Retinal pigment epithelial cell (primary cell): ENCODE measurements at regions not wholly inside any gene's neighbourhood (a gene's known extent, or its start where the extent isn't known, plus 50 kb on each side); places are given as distances from the start of the nearest gene placed in this dataset.

ENCODE experiments used
- DNase-seq: peaks from one replicate; pipeline ENCODE4 v3.0.0-alpha.2; 2010; ENCODE audit warnings: low read depth
- H3K4me3 ChIP-seq: 2 replicates; pipeline ENCODE4 v1.5.1; 2011; ENCODE audit warnings: mild to moderate bottlenecking, low read length, control low read depth, moderate library complexity
- TF ChIP-seq, protein P1 (sequence below): conservative IDR thresholded peaks from 2 replicates; pipeline ENCODE4 v1.5.1; 2011; ENCODE audit warnings: low read depth, low read length, control low read depth, inconsistent platforms

DNA sequence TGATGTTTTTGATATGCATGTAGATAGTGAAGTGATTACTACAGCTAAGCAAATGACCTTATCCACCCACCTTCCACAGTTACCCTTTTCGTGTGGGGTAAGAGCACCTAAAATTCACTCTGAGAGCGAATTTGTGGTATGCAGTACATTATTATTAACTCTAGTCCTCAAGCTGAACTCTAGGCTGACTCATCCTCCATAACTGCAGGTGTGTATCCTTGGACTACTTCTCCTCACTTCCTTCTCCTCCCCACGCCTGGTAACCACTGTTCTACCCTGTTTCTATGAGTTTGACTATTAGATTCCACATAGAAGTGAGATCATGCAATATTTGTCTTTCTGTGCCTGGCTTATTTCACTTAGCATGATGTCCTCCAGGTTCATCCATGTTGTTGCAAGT is 484.6 kb downstream of the GATA3 start:
- DNase-seq: no peak

DNA sequence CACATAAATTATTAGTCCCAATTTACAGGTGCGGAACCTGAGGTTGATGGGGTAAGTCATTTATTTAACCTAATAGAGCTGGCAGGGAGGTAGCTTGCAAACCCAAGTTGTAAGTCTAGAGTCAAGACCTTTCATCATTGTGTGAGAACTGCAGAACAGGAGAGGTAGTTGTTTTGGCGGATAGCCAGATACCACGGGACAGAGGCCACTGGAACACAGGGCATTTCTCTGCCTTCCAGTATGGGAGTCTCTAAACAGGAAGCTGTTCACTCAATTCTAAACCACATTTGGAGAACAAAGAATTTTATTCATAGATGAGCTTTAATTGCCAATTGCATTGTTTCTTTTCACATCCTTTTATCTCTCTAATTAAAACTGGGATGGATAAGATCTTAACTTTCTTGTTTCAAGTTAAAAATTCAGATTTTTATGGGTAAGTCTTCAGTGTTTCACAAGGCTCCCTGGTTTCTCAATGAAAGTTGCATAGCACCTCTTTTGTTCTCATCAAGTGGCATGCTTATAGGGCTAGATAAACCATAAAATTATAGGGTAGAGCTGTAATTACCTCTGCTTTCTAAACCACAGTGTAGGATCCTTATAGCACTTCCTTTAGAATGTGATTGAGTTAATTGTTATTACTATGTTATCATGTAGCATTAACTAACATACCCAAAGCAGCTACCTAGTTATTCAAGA is 489.0 kb downstream of the GATA3 start:
- H3K4me3 ChIP-seq: no peak overlapping the region
- TF ChIP-seq, protein P1, sequence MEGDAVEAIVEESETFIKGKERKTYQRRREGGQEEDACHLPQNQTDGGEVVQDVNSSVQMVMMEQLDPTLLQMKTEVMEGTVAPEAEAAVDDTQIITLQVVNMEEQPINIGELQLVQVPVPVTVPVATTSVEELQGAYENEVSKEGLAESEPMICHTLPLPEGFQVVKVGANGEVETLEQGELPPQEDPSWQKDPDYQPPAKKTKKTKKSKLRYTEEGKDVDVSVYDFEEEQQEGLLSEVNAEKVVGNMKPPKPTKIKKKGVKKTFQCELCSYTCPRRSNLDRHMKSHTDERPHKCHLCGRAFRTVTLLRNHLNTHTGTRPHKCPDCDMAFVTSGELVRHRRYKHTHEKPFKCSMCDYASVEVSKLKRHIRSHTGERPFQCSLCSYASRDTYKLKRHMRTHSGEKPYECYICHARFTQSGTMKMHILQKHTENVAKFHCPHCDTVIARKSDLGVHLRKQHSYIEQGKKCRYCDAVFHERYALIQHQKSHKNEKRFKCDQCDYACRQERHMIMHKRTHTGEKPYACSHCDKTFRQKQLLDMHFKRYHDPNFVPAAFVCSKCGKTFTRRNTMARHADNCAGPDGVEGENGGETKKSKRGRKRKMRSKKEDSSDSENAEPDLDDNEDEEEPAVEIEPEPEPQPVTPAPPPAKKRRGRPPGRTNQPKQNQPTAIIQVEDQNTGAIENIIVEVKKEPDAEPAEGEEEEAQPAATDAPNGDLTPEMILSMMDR: no peak
- no peak for DNase-seq

More for the DNA sequence above, 484.6 kb downstream of the GATA3 start:
- TF ChIP-seq, protein P1: no peak
- H3K4me3 ChIP-seq: no peak overlapping the region

DNA sequence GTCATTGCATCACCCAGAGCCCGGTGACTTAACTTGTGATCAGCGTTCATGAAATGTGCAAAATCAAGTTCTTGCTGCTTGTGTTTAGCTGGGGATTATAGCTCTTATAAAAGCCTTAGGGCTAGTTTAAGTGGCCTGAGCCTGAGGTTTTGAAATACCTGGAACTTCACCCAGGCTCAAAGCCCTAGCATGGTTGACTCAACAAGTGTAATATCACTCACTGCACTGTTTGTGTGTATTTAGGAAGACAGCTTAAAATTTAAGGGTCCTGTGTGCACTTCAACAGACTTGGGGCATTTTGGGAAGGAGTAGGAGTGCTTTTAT is 489.5 kb downstream of the GATA3 start:
- DNase-seq: peak; percentile 24
- no peak overlapping the region for H3K4me3 ChIP-seq
- TF ChIP-seq, protein P1: no peak

DNA sequence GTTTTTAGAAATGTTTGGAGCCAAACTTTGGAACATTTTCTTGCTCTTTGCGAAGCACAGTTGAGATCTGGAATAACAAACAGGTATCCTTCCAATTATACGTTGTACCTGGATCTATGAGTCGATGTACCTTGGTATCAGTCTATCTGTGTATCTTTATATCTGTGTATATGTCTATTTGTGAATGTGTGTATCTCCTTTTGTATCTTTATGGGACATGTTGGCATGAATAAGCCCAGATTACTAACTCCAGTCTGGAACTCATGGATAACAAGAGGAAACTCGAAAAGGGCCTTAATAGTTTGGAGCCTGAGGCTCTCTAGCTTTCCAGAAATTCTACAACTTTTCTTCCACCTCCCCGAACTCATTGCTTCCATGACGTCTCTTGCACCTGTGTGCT is 490.0 kb downstream of the GATA3 start:
- no peak overlapping the region for H3K4me3 ChIP-seq
- no peak for DNase-seq
- TF ChIP-seq, protein P1: no peak

DNA sequence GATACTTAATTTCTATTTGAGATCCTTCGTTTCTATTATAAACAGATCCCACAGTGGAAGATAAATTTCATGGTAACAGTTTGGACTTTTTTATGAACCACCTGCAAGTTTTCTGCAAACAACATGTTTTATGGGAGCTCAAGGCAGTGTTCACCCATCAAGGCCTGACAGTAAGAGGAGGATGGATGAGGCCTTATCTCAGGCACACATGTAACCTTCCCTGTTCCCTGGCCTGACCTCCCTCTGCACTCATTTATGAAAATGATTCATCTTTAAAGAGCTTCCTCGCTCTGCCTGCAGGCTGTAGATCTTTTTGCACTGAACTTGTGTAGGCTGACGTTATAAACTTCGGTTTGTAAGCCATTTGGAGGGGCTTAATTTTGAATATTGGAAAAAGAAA is 500.1 kb downstream of the GATA3 start:
- no peak overlapping the region for H3K4me3 ChIP-seq
- DNase-seq: no peak
- TF ChIP-seq, protein P1: no peak

DNA sequence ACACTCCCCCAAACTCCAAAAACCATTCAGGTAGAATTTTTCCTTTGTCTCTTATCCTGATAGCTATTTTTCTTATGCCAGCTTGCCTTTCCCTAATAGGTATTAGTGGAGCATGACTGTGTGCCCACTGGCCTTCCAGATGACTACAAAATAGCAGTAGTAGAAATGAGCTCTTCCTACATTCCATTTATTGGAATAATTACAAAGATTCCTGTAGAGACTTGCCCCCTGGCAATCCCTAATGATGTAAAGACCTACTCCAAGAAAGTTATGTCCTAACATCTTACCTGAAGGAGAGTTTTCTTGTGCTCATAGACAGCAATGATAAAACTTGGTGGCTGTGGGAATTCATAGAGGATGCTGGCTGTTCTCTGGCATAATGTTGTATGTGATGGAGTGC is 501.8 kb downstream of the GATA3 start:
- DNase-seq: no peak

DNA sequence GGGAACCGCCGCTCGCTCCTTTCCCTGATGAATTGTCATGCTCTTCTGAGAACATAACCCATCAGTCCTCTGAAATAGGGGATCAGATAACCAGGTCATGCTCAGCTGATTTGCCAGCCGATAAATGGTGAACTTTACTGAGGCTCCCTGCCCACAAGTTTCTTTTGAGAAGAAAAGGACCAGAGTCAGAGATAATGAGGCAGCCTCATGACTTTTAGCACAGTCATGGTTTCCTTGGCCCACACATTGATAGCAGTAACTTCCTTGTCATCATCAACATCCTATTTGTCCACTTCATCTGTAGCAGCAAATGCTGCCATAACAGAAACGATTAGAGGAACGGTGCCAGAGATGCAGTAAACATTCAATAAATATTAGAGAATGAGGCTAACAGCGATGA is 509.0 kb downstream of the GATA3 start:
- no peak for DNase-seq
- TF ChIP-seq, protein P1: no peak
- H3K4me3 ChIP-seq: no peak overlapping the region

More for the DNA sequence above, 501.8 kb downstream of the GATA3 start:
- TF ChIP-seq, protein P1: no peak
- H3K4me3 ChIP-seq: no peak overlapping the region
